Activated T-helper 9 cell treated with anti-CD3 and anti-CD28 coated beads, Interleukin-2, amount 50 U/mL, for 16 hours (primary cell): ENCODE measurements at regions not wholly inside any gene's neighbourhood (a gene's known extent, or its start where the extent isn't known, plus 50 kb on each side); places are given as distances from the start of the nearest gene placed in this dataset.

Experiments used
- DNase-seq: peaks from one replicate; pipeline ENCODE4 v3.0.0-alpha.2; 2020; ENCODE audit warnings: low read depth

DNA sequence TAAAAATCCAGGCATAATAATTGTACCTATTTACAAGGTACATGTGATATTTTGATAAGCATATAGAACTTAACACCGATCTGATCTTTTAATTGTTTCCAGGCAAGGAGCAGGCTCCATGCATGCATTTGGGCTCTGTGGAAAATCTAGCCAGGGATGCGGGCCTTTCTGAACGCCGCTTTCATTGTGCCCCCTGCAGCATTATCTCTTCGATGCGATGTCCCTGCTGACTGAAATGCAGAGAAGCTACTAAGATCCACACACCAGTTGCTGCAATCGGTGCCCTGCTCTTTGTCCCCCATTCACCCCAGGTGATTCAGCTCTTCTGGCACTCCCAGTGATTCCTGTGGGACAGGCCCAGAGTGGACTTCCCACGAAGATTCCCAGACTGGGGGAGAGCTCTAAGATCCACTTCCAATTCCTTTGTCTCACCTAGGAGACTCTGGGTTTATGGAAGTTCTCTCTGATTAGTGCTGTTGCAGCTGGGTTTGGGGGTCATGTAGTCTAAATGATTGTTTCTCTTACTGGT, 254.3 kb upstream of the AGA start:
- no peak for DNase-seq

DNA sequence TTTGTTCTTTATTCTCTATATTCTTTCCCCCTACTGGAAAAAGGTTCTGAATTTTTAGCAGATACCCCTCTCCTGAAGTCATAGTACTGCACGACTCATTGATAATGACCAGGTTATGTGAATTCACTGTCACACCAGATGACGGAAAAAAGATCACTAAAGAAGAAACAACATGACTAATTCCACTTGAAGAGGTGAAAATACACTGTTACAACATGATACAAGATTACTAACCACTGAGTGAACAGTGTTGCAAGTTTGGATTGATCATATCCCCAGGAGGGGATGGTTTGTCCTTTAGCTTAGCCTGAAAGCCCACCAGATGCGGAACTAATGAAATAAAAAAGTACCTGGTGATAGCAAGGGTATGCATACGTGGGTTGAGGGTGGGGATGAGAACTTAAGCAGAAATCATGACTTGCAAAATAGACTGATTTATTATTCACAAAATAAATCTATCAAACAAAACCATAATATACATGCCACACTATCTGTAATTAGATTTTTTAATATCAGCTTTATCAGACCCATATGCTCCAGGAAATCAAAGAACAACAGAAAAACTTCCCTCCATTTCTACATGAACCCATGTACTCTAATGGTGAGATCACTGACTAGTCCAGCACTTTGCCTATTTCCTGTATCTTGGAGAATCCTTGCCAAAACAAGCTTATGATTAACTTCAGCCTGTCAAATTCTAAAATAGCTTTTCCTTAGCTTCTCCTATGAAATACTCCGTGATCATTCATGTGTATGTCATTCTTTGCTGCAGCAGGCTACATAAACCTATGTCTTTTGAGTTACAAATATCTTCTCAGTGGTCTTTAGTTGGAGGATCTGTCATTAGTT, 257.4 kb upstream of the AGA start:
- DNase-seq = no peak

GRCh38 chr4:177706916-177707315, 264.7 kb upstream of the AGA start:
- DNase-seq = no peak

- no peak for DNase-seq
Observed at GRCh38 chr4:177713454-177713853, 271.2 kb upstream of the AGA start.

DNA sequence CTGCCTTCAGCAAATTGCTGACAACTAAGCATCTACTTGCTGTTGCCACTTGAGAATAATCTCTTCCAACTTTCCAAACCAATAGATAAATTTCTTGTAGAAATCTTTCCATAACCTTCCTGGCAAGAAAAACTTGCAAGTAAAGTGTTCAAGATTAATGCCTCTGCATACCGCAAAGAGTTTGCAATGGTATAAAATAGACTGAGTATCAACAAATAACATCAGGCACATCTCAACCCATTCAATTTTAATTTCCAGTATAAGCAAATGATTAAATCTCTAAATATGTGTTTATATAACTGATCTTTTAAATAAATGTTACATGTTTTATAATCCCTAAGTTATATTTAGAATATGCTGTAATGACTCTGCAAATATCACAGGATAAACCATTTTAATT, 275.2 kb upstream of the AGA start:
- no peak for DNase-seq

DNA sequence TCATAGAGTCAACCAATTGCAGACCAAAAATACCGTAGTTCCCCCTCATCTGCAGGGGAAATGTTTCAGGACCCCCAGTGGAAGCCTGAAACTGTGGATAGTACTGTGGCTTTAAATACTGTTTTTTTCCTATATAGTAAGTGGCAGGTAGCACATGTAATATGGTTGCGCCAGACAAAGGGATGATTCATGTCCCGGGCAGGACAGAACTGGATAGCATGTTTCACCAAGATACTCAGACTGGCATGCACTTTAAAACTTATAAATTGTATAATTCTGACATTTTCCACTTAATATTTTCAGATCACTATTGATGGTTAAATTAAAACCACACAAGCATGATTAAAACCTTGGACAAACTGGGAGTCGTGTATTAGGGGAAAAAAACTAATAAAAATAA, 276.3 kb upstream of the AGA start:
- no peak for DNase-seq

- DNase-seq = no peak
Observed at GRCh38 chr4:177726111-177726510, 283.9 kb upstream of the AGA start.

DNA sequence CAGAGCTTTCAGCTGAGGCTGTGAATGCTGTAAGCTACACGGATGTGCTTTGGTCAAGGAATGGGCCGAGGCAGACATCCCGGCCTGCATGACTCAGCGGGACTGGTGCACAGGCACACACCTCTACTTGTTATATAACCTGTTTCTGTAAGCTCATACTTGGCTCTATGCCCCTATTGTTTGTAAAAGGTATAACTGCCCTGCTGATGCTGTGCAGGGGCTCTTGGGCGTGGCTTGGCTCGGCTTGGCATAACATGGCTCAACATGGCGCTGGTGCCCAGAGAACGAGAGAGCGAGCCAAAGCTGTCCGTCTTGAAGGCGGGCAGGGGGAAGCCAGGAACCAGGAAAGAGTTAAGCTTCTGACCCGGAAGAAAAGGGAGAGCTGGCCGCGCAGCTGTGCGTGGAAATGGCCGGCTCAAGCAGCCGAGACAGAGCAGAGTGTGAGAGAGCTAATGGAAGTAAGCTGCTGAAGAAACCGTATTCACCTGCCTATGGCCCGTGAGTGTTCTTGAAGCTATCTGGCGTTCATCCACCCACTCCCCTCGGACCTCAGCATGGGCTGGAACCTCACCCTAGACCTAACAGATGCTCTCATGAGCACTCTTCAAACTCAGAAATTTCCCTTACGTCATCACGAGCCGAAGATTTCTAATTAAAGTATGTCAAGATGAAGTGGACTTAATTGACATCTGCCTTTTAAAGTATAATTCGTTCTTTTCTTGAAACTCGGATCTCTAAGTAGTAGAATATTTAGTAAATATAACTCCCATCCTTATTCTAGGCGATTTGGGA, 286.3 kb upstream of the AGA start:
- DNase-seq = no peak

- DNase-seq = no peak
Observed at GRCh38 chr4:177729681-177730080, 287.4 kb upstream of the AGA start.

DNA sequence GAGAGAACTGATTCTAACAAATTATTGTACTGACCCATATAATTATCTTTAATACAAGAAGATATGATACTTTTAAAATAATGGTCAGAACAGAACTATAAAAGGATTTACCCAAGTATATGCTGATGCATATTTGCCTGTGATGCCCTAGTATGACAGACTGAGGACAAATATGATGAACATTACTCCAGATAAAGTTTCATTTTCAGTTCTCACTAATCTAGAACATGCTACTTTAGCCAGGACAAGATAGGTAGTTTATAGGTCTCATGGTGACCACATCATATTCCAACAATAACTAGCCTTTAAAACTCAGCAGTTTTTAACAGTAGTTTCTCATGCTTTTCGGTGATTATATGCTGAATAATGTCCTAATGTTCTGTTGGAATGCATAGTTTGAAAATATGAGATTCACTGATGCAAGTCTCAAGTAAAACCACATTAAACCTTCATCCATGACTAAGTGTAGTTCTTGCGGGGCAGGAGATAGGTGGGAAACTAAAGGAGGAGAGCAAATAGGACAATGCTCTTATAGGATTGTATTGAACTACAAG, 295.2 kb upstream of the AGA start:
- no peak for DNase-seq

GRCh38 chr4:177740563-177740962, 298.3 kb upstream of the AGA start:
- DNase-seq = no peak

DNA sequence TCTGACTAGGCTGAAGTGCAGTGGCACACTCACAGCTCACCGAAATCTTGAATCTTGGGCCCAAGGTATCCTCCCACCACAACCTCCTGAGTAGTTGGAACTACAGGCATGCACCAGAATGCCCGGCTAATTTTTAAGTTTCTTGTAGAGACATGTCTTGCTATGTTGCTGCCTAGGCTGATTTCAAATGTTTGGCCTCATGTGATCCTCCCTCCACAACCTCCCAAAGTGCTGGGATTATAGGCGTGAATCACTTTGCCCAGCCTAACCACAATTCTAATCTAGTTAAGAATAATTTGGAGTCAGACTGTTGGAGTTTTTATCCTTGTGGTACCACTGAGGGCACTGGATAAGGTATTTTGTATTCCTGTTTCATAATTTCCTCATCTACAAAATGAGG, 317.5 kb upstream of the AGA start:
- DNase-seq = no peak

- DNase-seq = no peak
Observed at GRCh38 chr4:177761692-177762091, 319.5 kb upstream of the AGA start.

- no peak for DNase-seq
Observed at GRCh38 chr4:177769155-177769554, 326.9 kb upstream of the AGA start.

DNA sequence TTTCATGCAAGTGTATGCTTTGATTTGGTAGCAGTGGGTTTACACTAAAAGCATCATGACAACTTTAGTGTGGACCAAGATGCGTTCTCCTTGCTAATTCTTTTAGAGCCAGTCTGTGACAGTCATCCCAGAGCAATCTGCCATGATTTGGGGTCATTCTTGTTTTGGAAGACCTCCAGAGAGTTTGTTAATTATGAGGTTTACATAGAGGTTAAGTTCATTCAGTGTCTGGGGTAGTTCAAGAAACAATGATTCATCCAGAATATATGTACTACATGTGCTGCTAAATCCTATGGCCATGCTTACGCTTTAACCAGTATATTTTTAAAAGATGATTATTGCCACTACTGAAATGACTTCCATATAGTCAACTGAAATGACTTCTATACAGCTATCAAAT, 328.5 kb upstream of the AGA start:
- DNase-seq = no peak

- DNase-seq = no peak
Observed at GRCh38 chr4:177771645-177772044, 329.4 kb upstream of the AGA start.

- DNase-seq = no peak
Observed at GRCh38 chr4:177778623-177779022, 336.4 kb upstream of the AGA start.

DNA sequence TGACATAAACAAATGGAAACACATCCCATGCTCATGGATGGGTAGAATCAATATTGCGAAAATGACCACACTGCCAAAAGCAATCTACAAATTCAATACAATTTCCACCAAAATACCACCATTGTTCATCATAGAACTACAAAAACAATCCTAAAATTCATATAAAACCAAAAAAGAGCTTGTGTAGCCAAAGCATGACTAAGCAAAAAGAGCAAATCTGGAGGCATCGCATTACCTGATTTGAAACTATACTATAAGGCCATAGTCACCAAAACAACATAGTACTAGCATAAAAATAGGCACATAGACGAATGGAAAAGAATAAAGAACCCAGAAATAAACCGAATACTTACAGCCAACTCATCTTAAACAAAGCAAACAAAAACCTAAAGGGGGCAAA, 342.8 kb upstream of the AGA start:
- no peak for DNase-seq

GRCh38 chr4:177789610-177790009, 347.4 kb upstream of the AGA start:
- no peak for DNase-seq

GRCh38 chr4:177791188-177791587, 349.0 kb upstream of the AGA start:
- no peak for DNase-seq

- DNase-seq = no peak
Observed at GRCh38 chr4:177796841-177797240, 354.6 kb upstream of the AGA start.

DNA sequence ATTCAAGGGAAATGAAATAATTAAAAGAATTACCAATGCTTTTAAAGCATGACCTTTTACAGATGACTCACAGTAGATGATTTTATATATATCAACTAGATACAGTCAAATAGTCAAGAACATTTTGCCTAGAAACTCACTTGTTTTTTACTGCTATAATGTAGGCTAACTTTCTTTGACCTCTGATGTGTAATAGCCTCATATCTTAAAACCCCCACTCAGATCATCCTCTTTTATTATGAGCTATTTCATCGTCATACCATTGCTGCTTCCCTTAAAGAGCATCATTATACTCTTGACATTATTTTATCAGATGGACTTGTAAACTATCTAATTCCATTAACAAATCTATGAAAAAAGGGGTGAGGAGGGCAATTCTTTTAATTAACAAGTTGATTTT, 355.9 kb upstream of the AGA start:
- DNase-seq = no peak

DNA sequence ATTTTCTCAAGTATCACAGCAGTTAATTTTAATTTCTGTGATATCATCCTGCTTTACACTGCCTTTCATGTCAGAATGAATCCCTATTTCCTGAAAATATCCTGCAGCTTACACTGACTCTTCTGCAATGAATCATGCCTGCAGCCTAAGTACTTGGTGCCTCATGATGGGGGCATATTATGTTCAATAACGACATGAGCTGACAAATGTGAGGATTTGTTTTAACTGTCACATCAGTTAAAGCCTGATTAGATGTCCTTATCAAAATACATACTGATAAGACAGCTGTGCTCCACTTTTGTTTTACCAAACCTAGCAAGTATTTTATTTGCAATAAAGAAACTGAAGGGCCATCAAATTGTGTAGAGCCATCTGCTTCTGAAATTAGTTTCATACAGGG, 359.9 kb upstream of the AGA start:
- no peak for DNase-seq
